ENCODE measurements at regions not wholly inside any gene's neighbourhood (a gene's known extent, or its start where the extent isn't known, plus 50 kb on each side); places are given as distances from the start of the nearest gene placed in this dataset.

DNA sequence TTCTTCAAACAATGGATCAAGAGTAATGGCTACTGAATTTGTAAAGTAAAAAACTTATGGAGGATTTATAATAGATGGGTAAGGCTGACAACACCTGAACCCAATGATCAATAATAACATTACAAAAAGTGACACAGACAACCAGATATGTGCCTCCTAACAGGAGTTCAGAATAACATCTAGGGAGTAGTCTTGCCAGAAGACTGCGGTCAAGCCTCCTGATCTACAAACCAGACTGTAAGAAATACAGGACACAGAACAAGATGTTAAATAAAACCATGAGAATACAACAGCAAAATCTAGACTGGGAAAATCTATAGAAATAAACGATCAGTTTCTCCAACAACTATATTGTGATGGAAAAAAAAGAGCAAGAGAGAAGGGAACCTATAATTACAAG is 262.6 kb upstream of the TMTC1 start:
- Mint-ChIP-seq H3K4me1 (ENCODE audit: unreplicated experiment) (peaks cover 42% of the 10 kb centered on the region), H3K4me3 (ENCODE audit: unreplicated experiment) (no peak overlapping the region), H3K27ac (ENCODE audit: unreplicated experiment) (no peak overlapping the region), H3K36me3 (ENCODE audit: unreplicated experiment) (no peaks in the 10 kb centered on the region), H3K9me3 (ENCODE audit: unreplicated experiment) (peaks cover 4% of the 10 kb centered on the region), H3K27me3 (ENCODE audit: unreplicated experiment) (no peaks in the 10 kb centered on the region)
- DNase-seq (ENCODE audit: extremely low spot score, unreplicated experiment) = no peak
- TF ChIP-seq CTCF (IDR thresholded peaks at IDR 0.05) = no peak

GRCh38 chr12:30045171-30045570 is 261.4 kb upstream of the TMTC1 start:
- Mint-ChIP-seq H3K4me3 (ENCODE audit: unreplicated experiment) (no peak overlapping the region), H3K9me3 (ENCODE audit: unreplicated experiment) (peaks cover 4% of the 10 kb centered on the region), H3K27me3 (ENCODE audit: unreplicated experiment) (no peaks in the 10 kb centered on the region), H3K36me3 (ENCODE audit: unreplicated experiment) (no peaks in the 10 kb centered on the region), H3K4me1 (ENCODE audit: unreplicated experiment) (peaks cover 48% of the 10 kb centered on the region), H3K27ac (ENCODE audit: unreplicated experiment) (no peak overlapping the region)
- DNase-seq (ENCODE audit: extremely low spot score, unreplicated experiment) = no peak
- no peak for TF ChIP-seq CTCF (IDR thresholded peaks at IDR 0.05)

GRCh38 chr12:30044206-30044605 is 260.5 kb upstream of the TMTC1 start:
- Mint-ChIP-seq H3K27ac (ENCODE audit: unreplicated experiment) (no peak overlapping the region), H3K4me1 (ENCODE audit: unreplicated experiment) (peaks cover 50% of the 10 kb centered on the region), H3K4me3 (ENCODE audit: unreplicated experiment) (no peak overlapping the region), H3K9me3 (ENCODE audit: unreplicated experiment) (peaks cover 4% of the 10 kb centered on the region), H3K27me3 (ENCODE audit: unreplicated experiment) (no peaks in the 10 kb centered on the region), H3K36me3 (ENCODE audit: unreplicated experiment) (no peaks in the 10 kb centered on the region)
- no peak for DNase-seq (ENCODE audit: extremely low spot score, unreplicated experiment)
- no peak for TF ChIP-seq CTCF (IDR thresholded peaks at IDR 0.05)

GRCh38 chr12:30043151-30043847 is 259.6 kb upstream of the TMTC1 start:
- no peak overlapping the region for H3K4me3 Mint-ChIP-seq (ENCODE audit: unreplicated experiment)
- no peaks in the 10 kb centered on the region for H3K27me3 Mint-ChIP-seq (ENCODE audit: unreplicated experiment)
- peaks cover 47% of the 10 kb centered on the region for H3K4me1 Mint-ChIP-seq (ENCODE audit: unreplicated experiment)
- DNase-seq (ENCODE audit: extremely low spot score, unreplicated experiment) = no peak
- no peak for TF ChIP-seq CTCF (IDR thresholded peaks at IDR 0.05)
- H3K36me3 Mint-ChIP-seq (ENCODE audit: unreplicated experiment) = no peaks in the 10 kb centered on the region
- no peak overlapping the region for H3K27ac Mint-ChIP-seq (ENCODE audit: unreplicated experiment)
- H3K9me3 Mint-ChIP-seq (ENCODE audit: unreplicated experiment) = peaks cover 4% of the 10 kb centered on the region

DNA sequence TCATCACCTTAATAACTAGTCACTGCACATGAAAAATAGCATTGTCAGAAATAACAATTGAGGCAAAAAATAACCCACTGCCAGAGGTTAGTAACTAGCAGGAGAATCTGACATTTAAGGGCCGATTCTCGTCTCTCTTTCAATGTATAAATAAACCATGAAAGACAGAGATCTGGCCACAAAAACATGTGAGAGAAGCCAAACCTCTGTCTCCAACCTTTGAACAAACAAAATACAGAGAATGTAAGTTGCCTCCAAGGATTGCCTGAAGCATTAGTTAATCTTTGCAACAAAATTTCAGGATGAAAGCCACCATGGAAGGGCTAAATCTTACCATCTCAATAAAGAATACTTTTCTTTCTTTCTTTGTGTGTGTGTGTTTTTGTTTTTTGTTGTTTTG is 257.4 kb upstream of the TMTC1 start:
- Mint-ChIP-seq H3K4me1 (ENCODE audit: unreplicated experiment) (peaks cover 25% of the 10 kb centered on the region), H3K27ac (ENCODE audit: unreplicated experiment) (peak overlapping the region; percentile 23), H3K9me3 (ENCODE audit: unreplicated experiment) (peaks cover 4% of the 10 kb centered on the region), H3K4me3 (ENCODE audit: unreplicated experiment) (no peak overlapping the region), H3K27me3 (ENCODE audit: unreplicated experiment) (no peaks in the 10 kb centered on the region), H3K36me3 (ENCODE audit: unreplicated experiment) (no peaks in the 10 kb centered on the region)
- TF ChIP-seq CTCF (IDR thresholded peaks at IDR 0.05) = no peak
- DNase-seq (ENCODE audit: extremely low spot score, unreplicated experiment) = no peak

Measured in osteocyte (in vitro differentiated cells).